ENCODE measurements at regions not wholly inside any gene's neighbourhood (a gene's known extent, or its start where the extent isn't known, plus 50 kb on each side); places are given as distances from the start of the nearest gene placed in this dataset.

DNA sequence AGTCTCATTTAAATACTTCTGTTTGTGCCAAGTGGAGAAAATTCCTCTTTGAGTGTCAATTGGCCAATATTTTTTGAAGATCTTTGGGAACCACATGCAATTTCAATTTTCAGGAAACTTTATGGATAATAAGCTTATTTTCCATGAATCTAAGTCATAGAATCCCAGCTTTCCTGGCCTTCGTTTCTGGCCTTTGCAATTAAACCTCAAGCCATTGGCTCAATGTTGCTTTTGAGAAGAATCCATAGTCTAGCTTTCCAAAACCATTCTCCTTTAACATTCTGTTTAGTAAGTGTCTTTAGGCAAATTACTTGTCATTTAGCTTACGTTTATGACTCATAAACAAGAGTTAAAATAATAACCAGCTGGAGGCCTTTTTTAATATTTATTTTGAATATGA is 145.0 kb upstream of the FTMT start:
- no peaks in the 10 kb centered on the region for H3K36me3 ChIP-seq (ENCODE audit: control insufficient read depth, insufficient read depth, low read length)
- H3K27ac ChIP-seq (ENCODE audit: low read depth, low read length, severe bottlenecking): no peak overlapping the region
- no peak overlapping the region for H3K4me3 ChIP-seq (ENCODE audit: extremely low read depth, insufficient read depth, low read length, poor library complexity, severe bottlenecking)
- H3K9me3 ChIP-seq (ENCODE audit: control insufficient read depth, low read length): no peaks in the 10 kb centered on the region
- H3K4me1 ChIP-seq (ENCODE audit: control insufficient read depth, insufficient read depth, low read length, poor library complexity, severe bottlenecking): no peaks in the 10 kb centered on the region
- 80 to 83% methylated on average over 1 of the region's 2 CpGs for WGBS, 2 experiments (ENCODE audit: insufficient coverage in 2 of 2)

DNA sequence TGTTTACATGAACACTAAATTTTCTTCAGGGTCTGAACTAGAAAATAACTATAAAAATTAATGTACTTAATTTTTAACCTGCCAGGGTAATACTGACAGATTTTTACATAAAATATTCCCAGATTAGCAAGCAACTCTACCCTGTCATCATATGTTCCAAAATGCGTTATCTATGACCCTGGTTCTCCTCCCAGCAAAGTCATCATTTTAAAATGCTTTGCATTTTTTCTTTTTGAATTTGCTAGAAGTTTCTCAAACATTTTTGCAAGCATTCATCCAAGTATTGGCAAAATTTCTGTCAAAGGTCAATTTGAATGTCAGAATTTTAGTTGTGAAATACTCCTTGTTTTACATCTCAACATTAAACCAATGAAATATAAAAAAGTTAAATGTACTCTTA is 144.5 kb upstream of the FTMT start:
- H3K4me1 ChIP-seq (ENCODE audit: control insufficient read depth, insufficient read depth, low read length, poor library complexity, severe bottlenecking): no peaks in the 10 kb centered on the region
- no peak overlapping the region for H3K4me3 ChIP-seq (ENCODE audit: extremely low read depth, insufficient read depth, low read length, poor library complexity, severe bottlenecking)
- no peaks in the 10 kb centered on the region for H3K36me3 ChIP-seq (ENCODE audit: control insufficient read depth, insufficient read depth, low read length)
- no peak overlapping the region for H3K27ac ChIP-seq (ENCODE audit: low read depth, low read length, severe bottlenecking)
- WGBS, 2 experiments (ENCODE audit: insufficient coverage in 2 of 2): 80 to 100% methylated on average over 1 of the region's 1 CpG
- no peaks in the 10 kb centered on the region for H3K9me3 ChIP-seq (ENCODE audit: control insufficient read depth, low read length)

DNA sequence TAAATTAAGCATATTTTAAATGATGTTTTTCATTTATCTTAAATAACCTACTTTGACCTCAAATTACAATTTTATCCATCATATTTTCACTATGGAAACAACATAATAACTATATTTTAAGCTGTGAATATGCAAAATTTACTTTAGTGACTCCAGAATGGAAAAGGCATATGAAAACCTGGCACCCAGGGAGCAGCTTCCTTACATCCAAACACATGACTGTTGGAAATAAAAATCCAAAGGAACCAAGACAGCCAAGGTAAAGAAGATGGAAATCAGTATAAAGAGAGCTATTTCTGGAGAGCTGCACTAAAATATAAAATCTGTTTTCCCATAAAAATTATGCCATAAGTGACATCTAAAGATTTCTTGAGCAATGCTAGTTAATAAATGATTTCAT is 140.3 kb upstream of the FTMT start:
- Histone ChIP-seq H3K9me3 (ENCODE audit: control insufficient read depth, low read length) (no peaks in the 10 kb centered on the region), H3K4me3 (ENCODE audit: extremely low read depth, insufficient read depth, low read length, poor library complexity, severe bottlenecking) (no peak overlapping the region), H3K27ac (ENCODE audit: low read depth, low read length, severe bottlenecking) (no peak overlapping the region), H3K4me1 (ENCODE audit: control insufficient read depth, insufficient read depth, low read length, poor library complexity, severe bottlenecking) (no peaks in the 10 kb centered on the region), H3K36me3 (ENCODE audit: control insufficient read depth, insufficient read depth, low read length) (no peaks in the 10 kb centered on the region)

DNA sequence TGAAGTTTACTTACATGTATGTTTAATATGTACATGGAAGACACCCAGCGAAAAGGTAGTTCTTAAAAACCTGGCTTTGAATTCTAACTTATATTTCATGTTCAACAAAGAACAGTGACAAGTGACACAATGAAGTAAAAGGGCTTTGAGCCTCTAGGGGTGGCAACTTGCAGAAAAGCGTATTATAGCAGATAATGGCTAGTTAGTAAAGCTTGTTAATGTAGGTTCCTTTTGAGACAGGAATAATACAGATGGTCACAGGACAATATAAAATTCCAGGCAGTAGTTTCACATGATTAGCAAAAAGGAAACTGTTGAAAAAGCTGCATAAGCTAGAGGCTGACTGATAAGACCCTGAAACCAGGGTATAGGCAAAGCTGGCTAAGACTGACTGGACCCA is 132.4 kb upstream of the FTMT start:
- H3K36me3 ChIP-seq (ENCODE audit: control insufficient read depth, insufficient read depth, low read length): no peaks in the 10 kb centered on the region
- no peak overlapping the region for H3K4me3 ChIP-seq (ENCODE audit: extremely low read depth, insufficient read depth, low read length, poor library complexity, severe bottlenecking)
- no peaks in the 10 kb centered on the region for H3K4me1 ChIP-seq (ENCODE audit: control insufficient read depth, insufficient read depth, low read length, poor library complexity, severe bottlenecking)
- H3K9me3 ChIP-seq (ENCODE audit: control insufficient read depth, low read length): no peaks in the 10 kb centered on the region
- WGBS, 2 experiments (ENCODE audit: insufficient coverage in 2 of 2): 80 to 86% methylated on average over 1 of the region's 2 CpGs
- no peak overlapping the region for H3K27ac ChIP-seq (ENCODE audit: low read depth, low read length, severe bottlenecking)

DNA sequence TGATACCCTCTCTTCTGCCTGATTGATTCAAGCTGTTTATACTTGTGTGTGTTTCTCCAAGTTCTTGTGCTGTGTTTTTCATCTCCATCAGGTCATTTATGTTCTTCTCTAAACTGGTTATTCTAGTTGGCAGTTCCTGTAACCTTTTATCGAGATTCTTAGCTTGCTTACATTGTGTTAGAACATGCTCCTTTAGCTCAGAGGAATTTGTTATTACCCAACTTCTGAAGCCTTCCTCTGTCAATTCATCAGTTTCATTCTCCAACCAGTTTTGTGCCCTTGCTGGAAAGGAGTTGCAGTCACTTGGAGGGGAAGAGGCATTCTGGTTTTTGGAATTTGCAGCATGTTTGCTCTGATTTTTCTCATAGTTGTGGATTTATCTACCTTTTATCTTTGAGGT is 126.2 kb upstream of the FTMT start:
- H3K27ac ChIP-seq (ENCODE audit: low read depth, low read length, severe bottlenecking): no peak overlapping the region
- H3K4me1 ChIP-seq (ENCODE audit: control insufficient read depth, insufficient read depth, low read length, poor library complexity, severe bottlenecking): no peaks in the 10 kb centered on the region
- H3K36me3 ChIP-seq (ENCODE audit: control insufficient read depth, insufficient read depth, low read length): no peaks in the 10 kb centered on the region
- no CpG with 5 or more reads among the region's 1 CpG for WGBS, 2 experiments (ENCODE audit: insufficient coverage in 2 of 2)
- no peaks in the 10 kb centered on the region for H3K9me3 ChIP-seq (ENCODE audit: control insufficient read depth, low read length)
- H3K4me3 ChIP-seq (ENCODE audit: extremely low read depth, insufficient read depth, low read length, poor library complexity, severe bottlenecking): no peak overlapping the region

DNA sequence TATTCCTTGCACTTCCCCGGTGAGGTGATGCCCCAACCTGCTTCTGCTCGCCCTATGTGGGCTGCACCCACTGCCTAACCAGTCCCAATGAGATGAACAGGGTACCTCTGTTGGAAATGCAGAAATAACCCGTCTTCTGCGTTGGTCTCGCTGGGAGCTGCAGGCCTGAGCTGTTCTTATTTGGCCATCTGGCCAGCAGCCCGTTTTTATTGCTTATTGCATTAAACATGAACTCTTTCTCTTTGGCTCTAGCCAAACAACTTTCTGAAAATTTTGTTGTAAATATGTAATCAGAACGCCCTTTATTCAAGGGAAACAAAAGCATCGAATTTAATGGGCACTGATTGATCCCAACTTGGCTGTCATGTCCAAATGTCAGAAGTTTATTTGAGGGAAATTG is 124.7 kb upstream of the FTMT start:
- Histone ChIP-seq H3K9me3 (ENCODE audit: control insufficient read depth, low read length) (no peaks in the 10 kb centered on the region), H3K27ac (ENCODE audit: low read depth, low read length, severe bottlenecking) (no peak overlapping the region), H3K4me1 (ENCODE audit: control insufficient read depth, insufficient read depth, low read length, poor library complexity, severe bottlenecking) (peaks cover 3% of the 10 kb centered on the region), H3K36me3 (ENCODE audit: control insufficient read depth, insufficient read depth, low read length) (no peaks in the 10 kb centered on the region), H3K4me3 (ENCODE audit: extremely low read depth, insufficient read depth, low read length, poor library complexity, severe bottlenecking) (no peak overlapping the region)
- WGBS, 2 experiments (ENCODE audit: insufficient coverage in 2 of 2): 96 to 98% methylated on average over 7 of the region's 8 CpGs

DNA sequence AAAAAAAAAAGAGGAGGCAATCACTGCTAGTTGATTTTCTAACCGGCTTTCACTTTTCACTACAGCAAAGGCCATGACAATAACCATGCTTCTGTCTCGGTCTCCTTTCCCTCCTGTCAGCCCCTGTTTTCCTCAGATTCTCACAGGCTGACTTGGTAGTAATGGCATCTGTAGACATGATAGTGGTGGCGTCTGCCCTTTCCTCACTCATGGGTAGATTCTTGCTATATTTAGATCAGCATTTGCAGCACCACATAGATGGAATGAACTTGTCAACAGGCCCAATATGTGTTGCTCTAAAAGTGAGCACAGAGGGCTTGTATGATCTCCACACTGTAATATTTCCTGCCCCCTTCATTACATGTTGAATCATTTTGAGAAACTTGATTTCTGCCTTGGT is 120.3 kb upstream of the FTMT start:
- Histone ChIP-seq H3K4me1 (ENCODE audit: control insufficient read depth, insufficient read depth, low read length, poor library complexity, severe bottlenecking) (peaks cover 3% of the 10 kb centered on the region), H3K36me3 (ENCODE audit: control insufficient read depth, insufficient read depth, low read length) (no peaks in the 10 kb centered on the region), H3K9me3 (ENCODE audit: control insufficient read depth, low read length) (no peaks in the 10 kb centered on the region), H3K27ac (ENCODE audit: low read depth, low read length, severe bottlenecking) (peak overlapping the region; percentile 64), H3K4me3 (ENCODE audit: extremely low read depth, insufficient read depth, low read length, poor library complexity, severe bottlenecking) (no peak overlapping the region)
- WGBS, 2 experiments (ENCODE audit: insufficient coverage in 2 of 2): no CpG with 5 or more reads among the region's 3 CpGs

DNA sequence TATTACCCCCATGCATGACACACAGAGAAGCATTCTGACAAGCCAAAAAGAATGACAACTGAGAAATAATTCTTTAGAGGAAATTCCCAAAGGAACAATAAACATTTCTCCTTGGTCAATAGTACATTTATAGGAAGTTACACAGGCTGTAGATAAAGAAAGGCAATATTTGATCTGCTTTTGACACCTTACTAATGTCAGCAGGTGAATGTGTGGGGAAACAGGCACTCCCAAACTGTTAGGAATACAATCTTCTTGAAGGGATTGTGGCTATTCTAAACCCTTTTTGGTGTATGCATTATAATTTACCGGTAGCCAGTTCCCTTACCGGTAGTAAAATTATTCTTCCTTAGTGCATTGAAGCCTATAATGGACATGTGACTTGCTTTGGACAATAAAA is 116.1 kb upstream of the FTMT start:
- H3K9me3 ChIP-seq (ENCODE audit: control insufficient read depth, low read length): no peaks in the 10 kb centered on the region
- no peak overlapping the region for H3K4me3 ChIP-seq (ENCODE audit: extremely low read depth, insufficient read depth, low read length, poor library complexity, severe bottlenecking)
- 90% methylated on average over 2 of the region's 2 CpGs; no CpG with 5 or more reads in 1 of the 2 experiments for WGBS, 2 experiments (ENCODE audit: insufficient coverage in 2 of 2)
- peaks cover 3% of the 10 kb centered on the region for H3K4me1 ChIP-seq (ENCODE audit: control insufficient read depth, insufficient read depth, low read length, poor library complexity, severe bottlenecking)
- H3K36me3 ChIP-seq (ENCODE audit: control insufficient read depth, insufficient read depth, low read length): no peaks in the 10 kb centered on the region
- H3K27ac ChIP-seq (ENCODE audit: low read depth, low read length, severe bottlenecking): no peak overlapping the region

DNA sequence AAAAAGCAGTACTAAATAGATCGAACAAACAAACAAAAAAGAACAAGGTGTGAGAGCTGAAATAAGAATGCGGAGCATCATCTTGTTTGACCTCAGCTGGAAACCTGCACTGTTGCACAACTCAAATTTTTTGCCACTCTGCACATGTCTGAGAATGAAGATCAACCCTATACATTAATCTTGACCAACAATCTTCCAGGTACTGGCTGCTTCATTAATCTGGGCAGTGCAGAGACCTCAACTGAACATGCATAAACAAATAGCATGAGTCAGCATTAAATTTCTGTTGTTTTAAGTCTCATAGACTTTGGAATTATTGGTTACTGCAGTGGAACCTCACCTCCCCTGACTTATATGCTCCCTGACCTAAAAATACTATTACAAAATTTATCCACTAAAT is 114.6 kb upstream of the FTMT start:
- WGBS, 2 experiments (ENCODE audit: insufficient coverage in 2 of 2): 100% methylated on average over 1 to 2 of the region's 2 CpGs
- H3K36me3 ChIP-seq (ENCODE audit: control insufficient read depth, insufficient read depth, low read length): no peaks in the 10 kb centered on the region
- no peaks in the 10 kb centered on the region for H3K4me1 ChIP-seq (ENCODE audit: control insufficient read depth, insufficient read depth, low read length, poor library complexity, severe bottlenecking)
- no peaks in the 10 kb centered on the region for H3K9me3 ChIP-seq (ENCODE audit: control insufficient read depth, low read length)
- H3K27ac ChIP-seq (ENCODE audit: low read depth, low read length, severe bottlenecking): no peak overlapping the region
- H3K4me3 ChIP-seq (ENCODE audit: extremely low read depth, insufficient read depth, low read length, poor library complexity, severe bottlenecking): no peak overlapping the region

DNA sequence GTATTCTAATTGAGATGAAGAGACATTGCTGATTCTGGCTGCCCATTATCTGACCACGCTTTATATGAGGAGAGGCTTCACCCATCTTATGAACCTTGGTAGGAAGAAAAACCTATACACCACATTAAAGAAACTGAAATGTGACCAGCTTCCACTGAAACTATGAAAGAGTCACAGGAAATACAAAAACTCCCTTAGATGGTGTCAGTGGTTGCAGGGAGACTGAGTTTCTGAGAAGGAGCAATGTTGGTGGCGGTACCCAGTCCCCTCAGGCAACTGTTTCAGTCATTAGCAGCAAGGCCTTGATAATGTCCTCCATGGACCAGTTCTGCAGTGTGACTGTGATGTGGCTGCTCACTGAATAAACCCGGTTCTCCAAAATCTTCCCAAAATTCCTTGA is 110.5 kb upstream of the FTMT start:
- Histone ChIP-seq H3K9me3 (ENCODE audit: control insufficient read depth, low read length) (no peaks in the 10 kb centered on the region), H3K4me1 (ENCODE audit: control insufficient read depth, insufficient read depth, low read length, poor library complexity, severe bottlenecking) (no peaks in the 10 kb centered on the region), H3K27ac (ENCODE audit: low read depth, low read length, severe bottlenecking) (no peak overlapping the region), H3K36me3 (ENCODE audit: control insufficient read depth, insufficient read depth, low read length) (no peaks in the 10 kb centered on the region), H3K4me3 (ENCODE audit: extremely low read depth, insufficient read depth, low read length, poor library complexity, severe bottlenecking) (no peak overlapping the region)
- 90% methylated on average over 1 of the region's 3 CpGs; no CpG with 5 or more reads in 1 of the 2 experiments for WGBS, 2 experiments (ENCODE audit: insufficient coverage in 2 of 2)

DNA sequence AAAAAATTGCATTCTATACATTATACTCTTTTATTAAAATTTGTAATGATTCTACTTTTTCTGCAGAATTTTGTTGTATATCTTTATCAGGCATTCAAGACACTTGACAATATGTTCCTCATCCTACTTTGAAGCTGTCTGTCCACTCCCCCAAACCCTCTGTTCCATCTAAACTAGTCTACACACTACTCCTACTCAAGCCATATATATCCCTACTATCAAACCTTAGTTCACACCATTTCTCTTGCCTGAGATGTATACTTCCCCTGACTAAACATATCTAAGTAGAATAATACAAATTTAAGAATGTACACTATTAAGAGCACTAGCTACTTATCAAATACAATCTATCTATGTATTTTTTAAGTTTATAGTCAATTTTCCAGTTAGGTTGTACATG is 107.1 kb upstream of the FTMT start:
- Histone ChIP-seq H3K4me3 (ENCODE audit: extremely low read depth, insufficient read depth, low read length, poor library complexity, severe bottlenecking) (no peak overlapping the region), H3K4me1 (ENCODE audit: control insufficient read depth, insufficient read depth, low read length, poor library complexity, severe bottlenecking) (no peaks in the 10 kb centered on the region), H3K36me3 (ENCODE audit: control insufficient read depth, insufficient read depth, low read length) (no peaks in the 10 kb centered on the region), H3K27ac (ENCODE audit: low read depth, low read length, severe bottlenecking) (no peak overlapping the region), H3K9me3 (ENCODE audit: control insufficient read depth, low read length) (no peaks in the 10 kb centered on the region)

DNA sequence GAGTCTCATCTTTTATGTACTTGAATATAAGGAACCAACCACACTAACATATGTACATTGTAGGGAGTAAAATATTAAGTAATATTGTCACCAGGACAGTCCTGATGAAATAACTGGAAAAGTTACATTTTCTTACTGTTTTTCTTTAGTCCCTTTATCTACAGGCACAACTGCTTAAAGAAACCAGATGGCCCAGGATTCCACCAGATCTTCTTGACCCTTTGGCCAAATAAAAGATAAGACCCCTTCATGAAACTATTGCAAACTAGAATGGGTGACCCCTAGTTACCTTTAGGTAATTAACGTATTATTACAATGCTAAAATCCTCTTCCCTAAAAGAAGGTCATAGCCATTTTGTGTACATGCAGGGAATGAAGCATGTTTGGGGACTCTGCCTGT is 106.3 kb upstream of the FTMT start:
- H3K27ac ChIP-seq (ENCODE audit: low read depth, low read length, severe bottlenecking): no peak overlapping the region
- H3K36me3 ChIP-seq (ENCODE audit: control insufficient read depth, insufficient read depth, low read length): no peaks in the 10 kb centered on the region
- no peaks in the 10 kb centered on the region for H3K4me1 ChIP-seq (ENCODE audit: control insufficient read depth, insufficient read depth, low read length, poor library complexity, severe bottlenecking)
- no peaks in the 10 kb centered on the region for H3K9me3 ChIP-seq (ENCODE audit: control insufficient read depth, low read length)
- WGBS, 2 experiments (ENCODE audit: insufficient coverage in 2 of 2): 100% methylated on average over 1 of the region's 1 CpG; no CpG with 5 or more reads in 1 of the 2 experiments
- no peak overlapping the region for H3K4me3 ChIP-seq (ENCODE audit: extremely low read depth, insufficient read depth, low read length, poor library complexity, severe bottlenecking)
